PC-9 (cell line): ENCODE measurements at regions not wholly inside any gene's neighbourhood (a gene's known extent, or its start where the extent isn't known, plus 50 kb on each side); places are given as distances from the start of the nearest gene placed in this dataset.

ENCODE experiments used
- CTCF ChIP-seq: fragments of 200-600 bp; sonication (generic); conservative IDR thresholded peaks from 2 replicates; pipeline ENCODE4 v1.6.1; 2017; ENCODE audit warnings: mixed run types, antibody characterized with exemption, mild to moderate bottlenecking, moderate library complexity
- EZH2 ChIP-seq: fragments of 200-600 bp; sonication (generic); IDR thresholded peaks from 2 replicates; pipeline ENCODE4 v1.8.0; 2017; ENCODE audit warnings: antibody characterized with exemption, low read depth

GRCh38 chrX:10697616-10698317 lies 77.4 kb upstream of the MID1 start:
- no peak for TF ChIP-seq CTCF
- no peak for TF ChIP-seq EZH2
